IMR-90 (cell line): ENCODE measurements at regions not wholly inside any gene's neighbourhood (a gene's known extent, or its start where the extent isn't known, plus 50 kb on each side); places are given as distances from the start of the nearest gene placed in this dataset.

Experiments used
- ATAC-seq: fragments of 200-7000 bp; cut with Tn5 transposase; 2 replicates; pipeline ENCODE4 v1.9.1; 2020; ENCODE audit warnings: low read depth, mild to moderate bottlenecking, moderate library complexity
- BruUV-seq: library from RNA; stranded (reverse); fragments of 400-500 nt; replicated peaks from 2 replicates; lab custom pipeline; 2021; lab: Mats Ljungman, UMichigan
- CTCF ChIA-PET: fragments of 300-600 bp; formaldehyde crosslinking; extraction: SDS; loops from one replicate; lab custom pipeline; 2021; ENCODE audit warnings: antibody characterized with exemption; lab: Yijun Ruan, JAX
- POLR2A ChIA-PET: fragments of 300-600 bp; sonication (Branson Sonifier 250); formaldehyde crosslinking; loops from one replicate; lab custom pipeline; 2022; ENCODE audit warnings: antibody characterized with exemption; ENCODE audit not compliant: unreplicated experiment; lab: Charles Lee
- DNase-seq: peaks from one replicate; pipeline ENCODE4 v3.0.0; 2013
- H2AFZ ChIP-seq: replicated peaks from 2 replicates; pipeline ENCODE3; 2013; ENCODE audit warnings: low read length, mild to moderate bottlenecking; ENCODE audit not compliant: poor library complexity
- H2AK5ac ChIP-seq: 2 replicates; pipeline ENCODE4 v1.6.1; 2013; ENCODE audit warnings: low read depth, low read length, inconsistent platforms
- H2AK9ac ChIP-seq: replicated peaks from 2 replicates; pipeline ENCODE3; 2013; ENCODE audit warnings: mild to moderate bottlenecking, low read depth, low read length, moderate library complexity; ENCODE audit not compliant: poor library complexity
- H2BK120ac ChIP-seq: 2 replicates; pipeline ENCODE4 v1.6.1; 2013; ENCODE audit warnings: low read depth, low read length, inconsistent platforms
- H2BK15ac ChIP-seq: 3 replicates; pipeline ENCODE4 v1.6.1; 2013; ENCODE audit warnings: low read depth, low read length, inconsistent platforms
- H2BK20ac ChIP-seq: 2 replicates; pipeline ENCODE4 v1.6.1; 2013; ENCODE audit warnings: low read depth, mild to moderate bottlenecking, inconsistent platforms, low read length, moderate library complexity
- H2BK5ac ChIP-seq: 2 replicates; pipeline ENCODE4 v1.6.1; 2013; ENCODE audit warnings: mild to moderate bottlenecking, low read depth, low read length, inconsistent platforms; ENCODE audit not compliant: poor library complexity, severe bottlenecking
- H3K14ac ChIP-seq: replicated peaks from 2 replicates; pipeline ENCODE4 v1.6.1; 2013; ENCODE audit warnings: low read depth, low read length, inconsistent platforms
- H3K18ac ChIP-seq: 2 replicates; pipeline ENCODE4 v1.6.1; 2013; ENCODE audit warnings: low read depth, low read length, control low read depth
- H3K23ac ChIP-seq: 2 replicates; pipeline ENCODE4 v1.6.1; 2013; ENCODE audit warnings: low read depth, low read length, inconsistent platforms
- H3K27ac ChIP-seq: 2 replicates; pipeline ENCODE4 v1.5.1; 2013; ENCODE audit warnings: mild to moderate bottlenecking, control low read depth, low read length; ENCODE audit not compliant: insufficient read depth
- H3K27me3 ChIP-seq: 2 replicates; pipeline ENCODE4 v1.6.1; 2013; ENCODE audit warnings: low read length; ENCODE audit not compliant: control insufficient read depth, insufficient read depth
- H3K36me3 ChIP-seq: 2 replicates; pipeline ENCODE4 v1.6.1; 2013; ENCODE audit warnings: low read length, mixed read lengths; ENCODE audit not compliant: control insufficient read depth, insufficient read depth
- H3K4ac ChIP-seq: 2 replicates; pipeline ENCODE4 v1.6.1; 2013; ENCODE audit warnings: low read depth, low read length, inconsistent platforms
- H3K4me1 ChIP-seq: 2 replicates; pipeline ENCODE4 v1.6.1; 2013; ENCODE audit warnings: low read length, mixed read lengths; ENCODE audit not compliant: control insufficient read depth, insufficient read depth
- H3K4me2 ChIP-seq: 2 replicates; pipeline ENCODE4 v1.6.1; 2013; ENCODE audit warnings: low read depth, mild to moderate bottlenecking, control low read depth, low read length, moderate library complexity
- H3K4me3 ChIP-seq: 2 replicates; pipeline ENCODE4 v1.5.1; 2013; ENCODE audit warnings: low read depth, mild to moderate bottlenecking, control low read depth, low read length, moderate library complexity; ENCODE audit not compliant: insufficient read depth
- H3K56ac ChIP-seq: 2 replicates; pipeline ENCODE4 v1.6.1; 2013; ENCODE audit warnings: low read length, inconsistent platforms; ENCODE audit not compliant: insufficient read depth; ENCODE audit errors: extremely low read depth
- H3K79me1 ChIP-seq, 2 experiments: 2 replicates each; pipeline ENCODE4 v1.6.1; 2013; ENCODE audit warnings: low read length in 2 of 2, inconsistent platforms in 1 of 2, low read depth in 1 of 2
- H3K9ac ChIP-seq: 2 replicates; pipeline ENCODE4 v1.6.1; 2013; ENCODE audit warnings: low read depth, low read length, control low read depth
- H3K9me1 ChIP-seq: 2 replicates; pipeline ENCODE4 v1.6.1; 2013; ENCODE audit warnings: low read length, inconsistent platforms; ENCODE audit not compliant: insufficient read depth
- H3K9me3 ChIP-seq: 2 replicates; pipeline ENCODE4 v1.6.1; 2013; ENCODE audit warnings: low read length; ENCODE audit not compliant: control insufficient read depth, insufficient read depth
- H4K20me1 ChIP-seq: 2 replicates; pipeline ENCODE4 v1.6.1; 2013; ENCODE audit warnings: low read length, inconsistent platforms; ENCODE audit not compliant: insufficient read depth
- H4K5ac ChIP-seq: 2 replicates; pipeline ENCODE4 v1.6.1; 2013; ENCODE audit warnings: mild to moderate bottlenecking, low read depth, low read length, control low read depth
- H4K8ac ChIP-seq, 2 experiments: 2 replicates each; pipeline ENCODE4 v1.6.1; 2013; ENCODE audit warnings: low read depth in 2 of 2, low read length in 2 of 2, control low read depth in 1 of 2, inconsistent platforms in 1 of 2
- H4K91ac ChIP-seq: 2 replicates; pipeline ENCODE4 v1.6.1; 2013; ENCODE audit warnings: low read depth, low read length, inconsistent platforms; ENCODE audit not compliant: insufficient read depth
- CHD1 ChIP-seq: IDR thresholded peaks from 2 replicates; pipeline ENCODE4 v1.6.1; 2012; ENCODE audit warnings: low read depth, low read length, improper control_type of control experiment
- MAFK ChIP-seq: IDR thresholded peaks from 2 replicates; pipeline ENCODE4 v1.6.1; 2012; ENCODE audit warnings: low read depth, low read length, improper control_type of control experiment
- RAD21 ChIP-seq: IDR thresholded peaks from 2 replicates; pipeline ENCODE4 v1.6.1; 2012; ENCODE audit warnings: low read length, improper control_type of control experiment
- RCOR1 ChIP-seq: IDR thresholded peaks from 2 replicates; pipeline ENCODE4 v1.6.1; 2012; ENCODE audit warnings: mild to moderate bottlenecking, low read length, improper control_type of control experiment; ENCODE audit not compliant: insufficient replicate concordance
- WGBS, 2 experiments: methylation state at CpG; one replicate each; pipeline versions ENCODE4 v1.1.5 to v1.1.7; 2013; ENCODE audit warnings: missing lambda C conversion rate in 2 of 2; ENCODE audit not compliant: insufficient read length in 1 of 2; ENCODE audit errors: extremely low coverage in 2 of 2; 5-methylcytosine and 5-hydroxymethylcytosine counted together
- dilution Hi-C: fragments of 300-500 bp; cut with HindIII; formaldehyde crosslinking; loops from one replicate; pipeline ENCODE4 v1.14.3; 2018; ENCODE audit warnings: low sequenced_read_pairs; ENCODE audit not compliant: unreplicated experiment
- in situ Hi-C: fragments of 300-500 bp; cut with MboI; formaldehyde crosslinking; loops from 3 replicates; pipeline ENCODE4 v1.14.3; 2019; ENCODE audit warnings: low sequenced_read_pairs, inconsistent platforms, mixed read lengths
- intact Hi-C: fragments of 100-400 bp; cut with micrococcal nuclease; formaldehyde crosslinking; loops from 2 replicates; pipeline ENCODE4 v1.10.0; 2022
- TF ChIP-seq, protein P1 (sequence below): fragments of 150-350 bp; IDR thresholded peaks from 2 replicates; pipeline ENCODE4 v1.6.1; 2017; ENCODE audit warnings: mild to moderate bottlenecking, antibody characterized with exemption, low read length, low read depth

- TF ChIP-seq RAD21, result no peak
- peak; percentile 69 for TF ChIP-seq MAFK
- TF ChIP-seq CHD1, result no peak
- no peak for TF ChIP-seq RCOR1
- TF ChIP-seq, protein P1, sequence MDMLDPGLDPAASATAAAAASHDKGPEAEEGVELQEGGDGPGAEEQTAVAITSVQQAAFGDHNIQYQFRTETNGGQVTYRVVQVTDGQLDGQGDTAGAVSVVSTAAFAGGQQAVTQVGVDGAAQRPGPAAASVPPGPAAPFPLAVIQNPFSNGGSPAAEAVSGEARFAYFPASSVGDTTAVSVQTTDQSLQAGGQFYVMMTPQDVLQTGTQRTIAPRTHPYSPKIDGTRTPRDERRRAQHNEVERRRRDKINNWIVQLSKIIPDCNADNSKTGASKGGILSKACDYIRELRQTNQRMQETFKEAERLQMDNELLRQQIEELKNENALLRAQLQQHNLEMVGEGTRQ, result no peak
- ChIA-PET CTCF (interaction anchor here (0.7 kb wide), 1 partner anchor 26 kb away, joined by 3 read pairs; no protein-coding TSS in a partner anchor), POLR2A (no interaction called here)
- no peak overlapping the region for H2AK5ac ChIP-seq
- H3K4ac ChIP-seq, result no peak overlapping the region
- no peak for DNase-seq
- H2AFZ ChIP-seq, result no peak overlapping the region
- H3K36me3 ChIP-seq, result no peaks in the 10 kb centered on the region
- H4K20me1 ChIP-seq, result no peaks in the 10 kb centered on the region
- H3K27ac ChIP-seq, result no peak overlapping the region
- no peaks in the 10 kb centered on the region for H3K79me1 ChIP-seq
- H3K9me1 ChIP-seq, result no peaks in the 10 kb centered on the region
- H2AK9ac ChIP-seq, result no peak overlapping the region
- no peak overlapping the region for H4K91ac ChIP-seq
- ATAC-seq, result no peak
- BruUV-seq, result no TSS peak
- H3K23ac ChIP-seq, result no peak overlapping the region
- no peak overlapping the region for H3K14ac ChIP-seq
- H3K4me2 ChIP-seq, result no peak overlapping the region
- H3K56ac ChIP-seq, result no peak overlapping the region
- H3K4me3 ChIP-seq, result no peak overlapping the region
- no peaks in the 10 kb centered on the region for H3K27me3 ChIP-seq
- in situ Hi-C loops, result no loop called here
- no peak overlapping the region for H2BK5ac ChIP-seq
- intact Hi-C loops, result no loop called here
- H4K8ac ChIP-seq, result no peak overlapping the region
- no peak overlapping the region for H3K9ac ChIP-seq
- peaks cover 3% of the 10 kb centered on the region for H3K9me3 ChIP-seq
- no peak overlapping the region for H3K18ac ChIP-seq
- no peak overlapping the region for H2BK20ac ChIP-seq
- H2BK15ac ChIP-seq, result no peak overlapping the region
- no peaks in the 10 kb centered on the region for H3K4me1 ChIP-seq
- no peak overlapping the region for H2BK120ac ChIP-seq
- dilution Hi-C loops, result no loop called here
- H4K5ac ChIP-seq, result no peak overlapping the region
- WGBS, 2 experiments, result no CpG with 5 or more reads among the region's 1 CpG
Measured at GRCh38 chr6:81826784-81827183, 74.3 kb upstream of the TENT5A start.
